ENCODE measurements at regions not wholly inside any gene's neighbourhood (a gene's known extent, or its start where the extent isn't known, plus 50 kb on each side); places are given as distances from the start of the nearest gene placed in this dataset.

DNA sequence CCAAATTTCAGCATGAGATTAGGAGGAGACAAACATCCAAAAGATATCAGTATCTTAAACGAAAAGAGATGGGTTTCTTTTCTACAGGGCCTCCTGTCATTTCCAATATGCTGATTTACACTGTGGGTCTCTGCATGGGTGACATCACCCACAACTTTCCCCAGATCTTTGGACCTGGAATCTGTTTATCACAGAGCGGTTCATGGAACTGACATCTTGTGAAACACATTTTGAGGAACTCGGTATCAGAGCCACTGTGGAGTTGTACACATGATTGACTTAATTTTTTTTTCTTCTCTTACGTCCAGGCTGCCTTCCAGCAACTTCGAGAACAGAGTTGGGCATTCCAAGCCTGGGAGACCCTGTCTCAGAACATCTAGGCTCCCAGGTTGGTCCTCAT, 80.2 kb upstream of the SERP2 start:
- TF ChIP-seq CTCF (IDR thresholded peaks at IDR 0.05) (no peak), POLR2A (IDR thresholded peaks at IDR 0.05) (no peak), POLR2AphosphoS5 (IDR thresholded peaks at IDR 0.05) (no peak), EP300 (IDR thresholded peaks at IDR 0.05) (no peak)

Data from suprapubic skin (tissue), 4 donors.